RPMI8226 (cell line): ENCODE measurements at regions not wholly inside any gene's neighbourhood (a gene's known extent, or its start where the extent isn't known, plus 50 kb on each side); places are given as distances from the start of the nearest gene placed in this dataset.

Experiments used
- DNase-seq: peaks from one replicate; pipeline ENCODE4 v3.0.0-alpha.2; 2015

DNA sequence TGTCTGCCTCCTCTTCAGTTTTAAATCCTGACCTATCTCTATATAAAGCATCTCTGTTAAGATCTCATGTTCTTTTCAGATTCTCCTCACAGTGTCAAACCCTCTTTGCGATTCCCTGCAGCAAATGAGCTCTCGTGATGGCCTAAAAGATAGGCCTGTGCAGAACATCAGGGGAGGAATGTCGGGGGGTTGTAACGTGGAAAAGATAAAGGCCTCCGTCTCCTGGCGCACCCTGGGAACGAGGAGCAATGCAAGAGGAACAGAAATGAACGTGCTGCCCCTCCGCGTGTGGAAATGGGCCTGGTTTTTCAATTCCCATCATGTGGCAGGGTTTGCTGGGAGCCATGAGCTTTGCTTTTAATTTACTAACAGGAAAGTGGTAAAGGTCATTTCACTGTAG, 285.0 kb upstream of the TPM1 start:
- DNase-seq = no peak

GRCh38 chr15:62758126-62758951, 284.2 kb upstream of the TPM1 start:
- no peak for DNase-seq

DNA sequence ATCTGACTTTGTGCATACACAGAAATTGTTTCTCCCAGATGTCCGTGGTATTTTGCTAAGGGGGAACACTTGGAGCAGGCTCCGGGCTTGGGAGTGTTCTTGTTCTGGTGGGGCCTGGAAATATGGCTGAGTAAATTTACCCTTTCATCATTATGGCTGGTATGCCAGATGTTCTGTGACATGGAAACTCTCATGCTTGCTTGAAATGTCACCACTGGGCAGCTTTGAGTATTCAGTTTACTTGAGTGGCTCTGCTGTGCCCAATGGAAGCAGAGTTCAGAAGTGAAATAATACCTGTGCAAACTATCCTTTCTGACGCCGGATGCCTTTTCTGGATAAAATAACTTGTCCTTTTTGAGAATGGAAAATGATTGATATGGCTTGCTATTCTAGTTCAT, 283.6 kb upstream of the TPM1 start:
- no peak for DNase-seq

DNA sequence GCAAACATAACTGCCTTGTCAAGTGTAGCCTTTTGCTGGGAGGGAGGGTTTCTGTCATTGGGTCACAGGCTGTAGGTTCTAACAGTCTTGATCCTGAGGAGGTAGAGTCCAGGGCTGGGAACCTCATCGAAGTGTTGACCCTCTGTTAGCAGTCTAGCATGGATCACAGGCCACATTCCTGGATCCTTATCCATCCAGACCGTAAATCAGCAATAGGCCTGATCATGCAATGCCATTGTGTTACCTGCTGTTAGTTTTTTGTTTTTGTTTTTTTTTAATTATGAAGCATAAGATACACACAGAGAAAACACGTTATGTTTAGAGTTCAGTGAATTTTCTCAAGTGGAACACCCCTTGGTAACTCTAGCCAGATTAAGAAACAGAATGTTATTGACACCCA, 282.0 kb upstream of the TPM1 start:
- no peak for DNase-seq

- no peak for DNase-seq
Observed at GRCh38 chr15:62765916-62766315, 276.6 kb upstream of the TPM1 start.

DNA sequence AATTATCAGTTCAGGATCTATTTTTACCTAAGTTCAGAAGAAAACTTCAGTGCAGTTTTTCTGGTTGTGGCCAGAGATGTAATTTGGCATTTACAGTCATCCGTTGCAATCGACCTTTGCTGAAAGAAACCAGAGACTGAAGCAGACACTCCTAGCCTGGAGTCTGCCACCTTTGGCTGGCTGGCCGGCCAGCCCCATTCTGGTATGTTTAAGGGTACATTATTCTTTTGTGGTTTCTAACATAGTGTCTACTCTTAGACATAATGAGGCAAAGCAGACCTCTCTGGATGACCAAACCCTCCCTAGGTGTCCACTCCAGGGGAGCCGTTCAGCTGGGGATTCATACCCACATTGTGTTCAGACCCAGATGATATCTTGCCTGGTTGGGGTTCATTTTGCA, 275.9 kb upstream of the TPM1 start:
- no peak for DNase-seq

- DNase-seq = no peak
Observed at GRCh38 chr15:62769604-62770003, 272.9 kb upstream of the TPM1 start.

DNA sequence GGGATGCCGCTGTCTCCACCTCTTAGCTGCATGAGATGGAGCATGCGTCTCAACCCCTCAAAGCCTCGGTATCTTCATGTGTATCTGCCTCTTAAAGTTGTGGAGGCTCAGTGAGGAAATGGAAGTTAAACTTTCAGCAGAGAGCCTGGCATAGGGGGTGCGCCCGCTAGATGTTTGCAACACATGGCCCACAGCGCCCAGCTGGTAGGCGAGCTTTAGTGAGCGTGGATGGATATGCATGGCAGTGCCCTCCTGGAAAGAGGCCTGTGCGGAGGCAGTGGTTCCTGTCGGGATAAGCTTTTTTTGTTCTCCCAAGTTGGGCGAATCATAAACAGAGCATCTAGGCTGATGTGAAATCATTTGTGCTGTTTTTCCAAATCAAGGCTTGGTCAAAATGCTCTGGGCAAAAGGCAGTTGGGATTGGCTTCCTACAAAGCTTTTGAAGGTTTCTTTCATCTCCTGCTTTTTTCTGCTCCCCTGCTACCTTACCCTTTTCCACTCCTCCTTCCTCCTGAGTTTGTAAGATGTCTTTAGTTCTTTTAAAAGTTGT, 272.4 kb upstream of the TPM1 start:
- DNase-seq = no peak

- DNase-seq = no peak
Observed at GRCh38 chr15:62770752-62771151, 271.8 kb upstream of the TPM1 start.

- no peak for DNase-seq
Observed at GRCh38 chr15:62771234-62771633, 271.3 kb upstream of the TPM1 start.

DNA sequence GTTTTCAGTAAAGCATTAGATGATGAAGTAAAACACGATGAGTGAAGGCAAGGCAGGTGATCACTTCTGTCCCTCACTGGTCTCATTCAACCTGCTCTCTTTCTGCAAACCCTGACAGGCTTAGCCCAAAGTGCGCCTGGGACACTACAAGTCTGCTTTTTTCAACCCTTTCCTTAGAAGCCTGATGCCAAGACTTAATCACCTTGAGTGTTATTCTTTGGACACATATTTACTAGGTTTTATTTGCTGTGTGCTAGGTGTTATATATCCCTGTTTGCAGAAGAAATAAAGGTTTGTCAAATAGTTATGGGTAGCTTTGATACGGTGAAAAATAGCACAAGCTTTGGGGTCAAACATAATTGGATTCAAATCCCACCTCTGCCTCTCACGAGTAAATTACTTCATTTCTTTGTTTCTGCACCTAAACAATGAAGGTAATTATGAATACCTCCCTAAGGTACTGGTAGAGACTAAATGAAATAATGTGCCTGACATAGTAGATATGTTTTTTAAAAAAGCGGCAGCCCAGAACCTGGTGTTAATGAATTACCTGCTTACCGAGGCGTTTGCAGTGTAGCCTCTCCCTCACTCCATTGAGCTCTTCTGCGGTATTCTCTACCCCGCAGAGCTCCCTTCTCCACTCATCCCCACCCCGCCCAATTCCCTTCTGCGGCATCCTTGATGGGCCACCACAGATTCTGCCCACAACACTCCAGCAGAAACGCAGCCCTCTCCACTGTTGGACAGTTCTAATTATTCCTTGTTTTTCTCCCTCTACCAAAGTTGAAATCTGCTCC, 269.0 kb upstream of the TPM1 start:
- no peak for DNase-seq

DNA sequence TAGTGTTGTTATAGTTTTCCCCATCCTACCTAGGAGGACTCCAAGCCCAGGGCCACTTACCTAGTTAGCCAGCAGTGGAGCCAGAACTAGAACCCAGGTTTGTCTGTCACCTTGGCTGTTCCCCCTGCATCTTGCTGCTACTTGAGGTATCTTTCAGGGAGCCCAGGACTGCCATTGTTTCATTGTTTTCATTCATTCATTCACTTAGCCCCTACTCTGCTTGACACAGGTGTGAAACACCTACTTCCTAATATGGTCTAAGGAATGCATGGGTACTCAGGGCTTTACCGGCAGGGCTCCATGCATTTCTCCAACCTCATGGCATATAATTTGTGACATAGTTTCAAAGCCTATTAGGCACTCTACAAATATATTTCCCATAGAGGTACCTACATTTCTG, 266.6 kb upstream of the TPM1 start:
- no peak for DNase-seq

DNA sequence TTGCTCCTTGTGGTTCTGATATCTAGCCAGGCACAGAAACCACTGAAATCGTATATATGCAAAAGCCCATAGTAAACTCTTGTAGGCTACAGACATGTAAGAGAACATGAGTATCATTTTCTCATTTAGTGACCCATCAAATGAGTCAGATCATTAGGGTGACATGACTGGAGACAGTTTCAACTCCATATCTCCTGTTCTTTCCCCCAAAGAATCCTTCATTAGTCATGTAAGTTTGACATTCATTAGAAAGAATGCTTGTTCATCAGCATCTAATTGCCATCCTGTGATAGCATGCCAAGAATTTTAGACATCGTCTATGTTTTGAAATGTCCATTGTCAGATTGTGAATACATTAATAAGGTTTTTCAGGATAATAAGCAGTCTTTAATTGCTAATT, 264.9 kb upstream of the TPM1 start:
- no peak for DNase-seq

GRCh38 chr15:62779036-62779770, 263.3 kb upstream of the TPM1 start:
- no peak for DNase-seq

DNA sequence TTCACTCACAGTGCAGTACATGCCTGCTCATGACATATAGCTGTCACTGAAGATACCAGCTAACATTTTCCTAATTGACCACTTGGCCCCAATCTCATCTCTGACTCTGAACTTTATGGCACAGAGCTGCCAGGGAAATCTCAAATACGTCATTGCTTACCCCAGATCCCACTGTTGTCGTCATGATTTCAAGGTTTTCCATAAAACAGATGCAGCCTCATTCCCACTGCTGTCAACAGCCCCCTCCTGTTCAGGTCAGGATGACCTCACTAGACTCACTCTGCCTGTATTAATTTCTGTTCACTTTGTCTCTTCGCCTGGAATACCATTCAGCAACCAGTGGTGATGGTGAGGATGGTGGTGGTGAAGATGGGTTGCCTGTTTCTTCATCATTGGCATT, 262.6 kb upstream of the TPM1 start:
- no peak for DNase-seq

DNA sequence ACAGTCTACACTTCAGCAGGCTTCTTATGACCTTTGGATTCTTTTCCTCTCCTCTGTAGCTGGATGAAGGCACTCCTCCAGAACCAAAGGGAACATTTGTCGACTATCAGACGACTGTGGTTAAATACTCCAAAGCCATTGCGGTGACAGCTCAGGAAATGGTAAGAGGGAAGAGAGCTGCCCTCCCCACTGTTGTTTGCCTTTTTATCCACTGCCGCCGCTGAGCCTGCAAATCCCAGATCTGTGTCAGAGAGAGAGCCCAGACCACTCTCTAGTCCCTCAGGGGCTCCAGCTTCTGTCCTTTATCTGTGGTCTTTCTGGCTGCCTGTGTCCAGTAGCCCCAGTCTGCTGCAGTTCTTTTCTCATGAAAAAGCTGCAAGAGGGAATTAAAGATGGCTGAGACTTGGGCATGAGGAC, 261.5 kb upstream of the TPM1 start:
- no peak for DNase-seq

- DNase-seq = peak; percentile 66
Observed at GRCh38 chr15:62782071-62782841, 260.3 kb upstream of the TPM1 start.

DNA sequence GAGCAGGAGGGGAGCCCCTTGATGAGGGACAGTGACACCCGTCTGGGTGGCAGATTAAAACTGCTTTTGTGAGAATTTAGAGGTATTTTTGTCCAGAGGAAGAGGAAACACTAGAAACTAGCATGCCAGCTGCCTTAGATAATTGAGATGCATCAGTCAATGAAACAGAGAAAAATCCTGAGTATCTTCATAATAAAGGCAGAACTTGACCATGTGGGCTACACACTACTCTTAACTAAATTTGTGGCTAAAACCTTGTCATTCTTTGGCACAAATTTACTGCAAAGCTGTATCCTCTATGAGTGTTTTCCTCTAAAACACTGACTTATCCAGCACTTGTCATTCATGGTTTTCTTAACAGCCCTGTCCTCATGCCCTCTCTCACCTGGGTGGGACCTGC, 259.7 kb upstream of the TPM1 start:
- DNase-seq = no peak

GRCh38 chr15:62783303-62783957, 259.1 kb upstream of the TPM1 start:
- no peak for DNase-seq

- no peak for DNase-seq
Observed at GRCh38 chr15:62785881-62786828, 256.4 kb upstream of the TPM1 start.

GRCh38 chr15:62787401-62787800, 255.1 kb upstream of the TPM1 start:
- DNase-seq = no peak
